Cerebellar cortex (tissue), 1 donor: ENCODE measurements at regions not wholly inside any gene's neighbourhood (a gene's known extent, or its start where the extent isn't known, plus 50 kb on each side); places are given as distances from the start of the nearest gene placed in this dataset.
A peak's percentile ranks its signal among the peaks of the same experiment; 100 is the strongest.
"Not testable (repeated sequence)": the region's sequence is repeated elsewhere in the genome, so short reads cannot be mapped to it uniquely, and the experiment has no call there.

Source experiments
- DNase-seq: peaks from one replicate; pipeline ENCODE4 v3.0.0-alpha.2; 2015; ENCODE audit warnings: low spot score

DNA sequence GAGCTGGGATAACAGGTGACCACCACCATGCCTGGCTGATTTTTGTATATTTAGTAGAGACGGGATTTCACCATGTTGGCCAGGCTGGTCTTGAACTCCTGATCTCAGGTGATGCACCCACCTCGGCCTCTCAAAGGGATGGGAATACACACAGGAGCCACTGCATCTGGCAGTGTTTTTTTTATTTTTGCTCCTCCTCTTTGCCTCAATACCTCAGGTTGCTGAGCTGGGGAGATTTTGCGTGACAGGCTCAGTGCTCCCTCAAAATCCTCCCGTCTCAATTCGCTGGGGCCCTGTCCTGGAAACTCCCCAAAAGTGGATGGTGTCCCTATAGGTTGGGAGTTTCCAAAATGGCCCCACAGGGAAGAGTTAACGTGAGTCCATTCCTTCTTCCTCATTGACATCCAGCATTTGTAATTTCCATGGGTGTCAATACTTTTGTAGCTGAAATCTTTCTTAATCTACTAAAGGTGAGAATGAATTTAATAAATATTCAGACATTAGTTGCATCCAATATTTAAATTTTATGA lies 71.8 kb downstream of the GGTLC2 start:
- DNase-seq = no peak

DNA sequence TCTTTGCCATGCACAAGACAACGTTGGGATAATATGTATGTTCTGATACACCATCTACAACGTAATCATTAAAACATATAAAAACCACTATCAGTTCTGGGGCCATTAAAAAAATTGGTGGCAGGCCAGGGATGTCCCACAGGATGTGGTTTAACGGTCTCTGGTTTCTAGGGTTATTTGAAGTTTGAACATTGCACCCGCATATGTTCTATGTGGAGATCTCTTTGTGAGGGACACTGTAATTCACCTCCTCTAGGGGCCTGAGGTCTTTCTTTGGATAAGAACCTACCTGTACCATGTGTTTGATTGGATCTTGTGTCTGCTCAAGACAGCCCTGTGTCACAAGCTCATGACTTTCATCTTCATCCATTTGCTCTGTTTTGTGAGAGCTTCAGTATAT lies 73.2 kb downstream of the GGTLC2 start:
- DNase-seq = no peak

DNA sequence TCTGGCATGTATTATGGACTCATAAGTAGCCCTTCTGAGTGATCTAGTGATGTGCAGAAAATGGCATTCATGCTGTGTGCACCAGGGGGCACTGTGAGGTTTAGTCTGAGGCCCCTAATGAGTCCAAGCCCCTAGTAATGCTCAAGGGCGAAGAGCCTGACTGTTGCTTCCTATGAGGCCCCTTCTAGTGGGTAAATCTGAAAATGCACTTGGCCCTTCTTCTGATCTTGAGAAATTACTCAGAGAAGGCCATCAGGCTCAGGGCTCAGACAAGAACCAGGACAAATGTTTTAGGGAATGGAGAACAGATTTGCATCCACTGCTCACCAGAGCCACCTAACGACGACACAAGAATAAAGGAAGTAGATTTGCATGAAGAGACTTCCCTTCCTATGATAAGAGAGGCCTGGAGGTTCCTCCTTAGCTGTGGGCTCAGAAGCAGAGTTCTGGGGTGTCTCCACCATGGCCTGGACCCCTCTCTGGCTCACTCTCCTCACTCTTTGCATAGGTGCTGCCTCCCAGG lies 75.8 kb downstream of the GGTLC2 start:
- DNase-seq = peak; percentile 55

DNA sequence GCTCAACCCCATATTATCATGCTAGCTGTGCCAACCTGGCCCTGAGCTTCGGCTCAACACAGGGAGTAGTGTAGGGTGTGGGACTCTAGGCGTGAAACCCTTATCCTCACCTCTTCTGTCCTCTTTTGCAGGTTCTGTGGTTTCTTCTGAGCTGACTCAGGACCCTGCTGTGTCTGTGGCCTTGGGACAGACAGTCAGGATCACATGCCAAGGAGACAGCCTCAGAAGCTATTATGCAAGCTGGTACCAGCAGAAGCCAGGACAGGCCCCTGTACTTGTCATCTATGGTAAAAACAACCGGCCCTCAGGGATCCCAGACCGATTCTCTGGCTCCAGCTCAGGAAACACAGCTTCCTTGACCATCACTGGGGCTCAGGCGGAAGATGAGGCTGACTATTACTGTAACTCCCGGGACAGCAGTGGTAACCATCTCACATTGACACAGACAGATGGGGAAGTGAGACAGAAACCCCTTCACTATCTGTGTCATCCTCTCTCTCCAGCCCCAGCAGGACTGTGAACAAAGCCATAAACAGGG lies 76.4 kb downstream of the GGTLC2 start:
- DNase-seq = peak; percentile 52

DNA sequence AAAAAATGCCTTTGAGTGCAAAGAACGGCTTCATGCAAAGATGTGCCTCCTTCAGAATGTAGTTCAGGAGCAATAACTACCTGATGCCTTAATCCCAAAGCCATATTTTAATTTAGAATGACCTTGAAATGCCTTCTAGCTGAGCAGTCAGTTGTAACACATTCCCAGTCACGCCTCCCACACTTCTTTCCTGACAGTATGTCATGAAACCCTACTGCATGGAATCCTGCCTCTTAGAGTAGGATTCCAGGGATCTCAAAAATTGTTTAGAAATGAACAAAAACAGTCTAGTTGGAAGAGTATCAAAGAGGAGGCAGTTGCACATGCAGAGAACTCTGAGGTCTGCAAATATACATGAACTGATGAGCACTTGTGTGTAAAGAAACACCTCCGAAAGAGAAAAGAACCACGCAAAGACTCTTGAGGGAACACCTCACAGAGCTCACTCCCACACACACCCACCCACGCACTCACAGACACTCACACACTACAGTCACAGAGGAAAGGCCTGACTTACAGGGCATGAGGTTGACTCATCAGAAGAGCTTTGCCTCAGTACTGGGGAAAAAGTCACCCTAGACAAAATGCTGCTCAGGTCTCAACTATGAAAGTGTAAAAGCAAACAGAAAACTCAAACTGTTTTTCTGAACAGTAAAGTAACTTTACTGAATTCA lies 77.4 kb downstream of the GGTLC2 start:
- DNase-seq = no peak

DNA sequence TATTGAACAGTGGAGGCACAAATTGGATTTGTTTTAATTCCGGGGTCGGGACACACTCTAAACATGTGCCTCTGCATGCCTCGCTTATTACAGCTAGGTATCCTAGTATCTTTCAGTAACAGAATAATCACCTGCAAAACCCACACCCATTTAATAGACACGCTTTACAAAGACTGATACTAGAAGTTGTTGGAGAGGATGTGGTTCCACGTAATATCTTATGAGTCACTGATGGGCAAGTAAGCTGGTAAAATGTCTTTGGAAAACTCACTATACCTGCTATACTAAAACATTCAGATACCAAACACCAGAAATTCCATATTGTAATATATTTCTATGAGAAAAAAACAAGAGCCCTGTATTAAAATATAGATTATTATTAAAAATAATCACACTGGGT lies 84.0 kb downstream of the GGTLC2 start:
- no peak for DNase-seq

DNA sequence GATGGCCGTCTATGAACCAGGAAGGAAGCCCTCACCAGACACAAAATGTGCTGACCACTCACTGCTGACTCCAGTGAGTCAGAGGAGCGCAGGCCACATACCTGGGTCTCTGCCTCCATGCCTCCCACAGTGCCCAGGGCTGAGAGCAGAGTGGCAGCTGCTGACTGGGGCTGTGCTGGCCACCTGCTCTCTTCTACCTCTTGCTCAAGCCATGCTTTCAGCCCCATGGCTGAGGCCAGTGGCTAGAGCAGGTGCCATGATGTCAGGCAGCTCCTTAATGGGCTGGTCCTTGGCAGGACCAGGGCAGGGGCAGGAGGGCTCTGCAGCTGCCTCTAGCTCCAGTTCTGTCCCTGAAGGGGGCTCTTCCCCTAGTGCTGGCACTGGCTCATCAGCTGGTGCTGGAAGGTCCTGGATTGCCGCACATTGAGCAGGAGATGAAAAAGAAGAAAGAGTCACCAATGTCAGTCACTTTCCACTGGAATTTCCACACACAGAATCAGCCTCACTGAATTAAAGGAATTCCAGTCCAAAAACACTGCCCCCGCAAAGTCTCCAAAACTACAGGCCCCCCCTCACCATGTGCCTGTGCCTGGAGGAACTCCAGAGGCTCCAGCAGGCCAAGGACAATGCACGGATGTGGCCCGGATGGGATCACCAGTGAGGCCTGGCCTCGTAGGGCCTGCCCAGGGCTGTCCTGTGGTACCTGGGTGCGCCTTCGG lies 86.4 kb downstream of the GGTLC2 start:
- no peak for DNase-seq

DNA sequence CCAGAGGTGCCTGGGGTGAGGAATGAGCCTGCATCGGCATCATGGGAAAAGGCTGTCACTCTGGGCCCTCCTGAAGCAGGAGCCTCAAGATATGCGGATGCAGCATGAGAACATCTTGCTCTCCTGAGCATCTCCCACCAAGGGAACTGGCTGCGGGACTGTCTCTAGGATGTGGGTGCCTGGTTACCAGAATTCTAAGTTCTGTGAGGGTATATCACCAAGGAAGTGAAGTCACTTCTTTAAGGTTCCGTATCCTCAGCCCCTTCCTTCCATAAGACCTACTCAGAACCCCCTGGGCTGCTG lies 86.9 kb downstream of the GGTLC2 start:
- no peak for DNase-seq

DNA sequence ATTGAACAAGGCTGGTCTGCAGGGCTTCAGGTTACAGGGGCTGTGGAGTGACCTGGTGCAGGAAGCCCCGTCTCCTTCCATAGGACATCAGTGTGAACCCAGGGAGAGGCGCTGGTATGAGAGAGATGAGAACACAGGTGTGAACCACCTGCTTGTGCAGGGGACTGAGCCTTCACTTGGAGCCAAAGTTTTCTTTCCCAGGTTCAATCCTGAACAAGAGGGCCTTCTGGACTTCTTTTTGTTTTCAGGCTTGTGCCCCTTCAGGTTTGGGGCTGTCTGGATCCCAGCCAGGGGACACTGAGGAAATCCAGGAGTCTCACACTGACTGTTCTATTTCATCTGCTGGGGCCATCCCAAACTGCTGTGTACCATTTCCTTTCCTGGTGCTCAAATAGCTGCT lies 88.6 kb downstream of the GGTLC2 start:
- DNase-seq = not testable (repeated sequence)

DNA sequence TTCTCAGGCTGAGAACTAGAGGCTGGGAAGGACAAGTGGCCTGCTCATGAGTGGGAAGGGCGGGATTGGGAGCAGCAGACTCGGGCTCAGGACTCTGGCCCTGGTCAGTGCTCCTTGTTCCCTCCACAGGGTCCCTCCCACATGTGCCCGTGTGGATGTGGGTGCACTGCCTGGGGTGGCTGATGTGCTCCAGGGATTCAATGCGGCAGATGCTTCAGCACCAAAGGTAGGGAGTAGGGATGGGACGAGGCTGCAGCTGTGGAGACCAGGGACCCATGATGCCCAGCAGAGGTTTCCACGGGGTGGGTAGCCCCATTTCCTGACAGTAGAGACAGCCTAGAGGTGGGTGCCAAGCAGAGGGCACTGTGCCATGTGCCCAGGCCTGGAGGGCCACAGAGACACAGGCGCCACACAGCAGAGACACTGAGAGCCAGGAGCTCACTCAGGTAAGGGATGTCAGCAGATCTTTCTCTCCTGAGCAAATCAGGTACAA lies 89.5 kb downstream of the GGTLC2 start:
- DNase-seq = no peak

DNA sequence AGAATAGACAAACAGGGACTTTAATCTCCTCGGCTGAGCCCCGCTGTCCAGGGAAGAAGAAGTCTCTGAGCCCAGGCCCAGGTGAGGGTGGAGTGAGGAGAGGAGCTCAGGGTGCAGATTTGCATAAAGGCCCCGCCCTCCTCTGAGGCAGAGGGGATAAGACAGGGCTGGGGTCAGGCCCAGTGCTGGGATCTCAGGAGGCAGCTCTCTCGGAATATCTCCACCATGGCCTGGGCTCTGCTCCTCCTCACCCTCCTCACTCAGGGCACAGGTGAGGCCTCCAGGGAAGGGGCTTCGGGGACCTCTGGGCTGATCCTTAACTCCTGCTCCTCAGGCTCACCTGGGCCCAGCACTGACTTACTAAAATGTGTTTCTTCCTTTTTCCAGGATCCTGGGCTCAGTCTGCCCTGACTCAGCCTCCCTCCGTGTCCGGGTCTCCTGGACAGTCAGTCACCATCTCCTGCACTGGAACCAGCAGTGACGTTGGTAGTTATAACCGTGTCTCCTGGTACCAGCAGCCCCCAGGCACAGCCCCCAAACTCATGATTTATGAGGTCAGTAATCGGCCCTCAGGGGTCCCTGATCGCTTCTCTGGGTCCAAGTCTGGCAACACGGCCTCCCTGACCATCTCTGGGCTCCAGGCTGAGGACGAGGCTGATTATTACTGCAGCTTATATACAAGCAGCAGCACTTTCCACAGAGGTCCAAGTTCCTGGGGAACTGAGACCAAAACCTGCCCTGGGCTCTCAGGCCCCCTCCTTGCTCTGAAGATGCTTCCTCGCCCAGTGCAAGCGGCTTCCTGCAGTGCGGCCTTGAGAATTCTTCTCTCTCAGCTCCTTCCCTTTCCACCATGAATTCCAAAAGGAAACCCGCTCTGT lies 90.2 kb downstream of the GGTLC2 start:
- DNase-seq = not testable (repeated sequence)

DNA sequence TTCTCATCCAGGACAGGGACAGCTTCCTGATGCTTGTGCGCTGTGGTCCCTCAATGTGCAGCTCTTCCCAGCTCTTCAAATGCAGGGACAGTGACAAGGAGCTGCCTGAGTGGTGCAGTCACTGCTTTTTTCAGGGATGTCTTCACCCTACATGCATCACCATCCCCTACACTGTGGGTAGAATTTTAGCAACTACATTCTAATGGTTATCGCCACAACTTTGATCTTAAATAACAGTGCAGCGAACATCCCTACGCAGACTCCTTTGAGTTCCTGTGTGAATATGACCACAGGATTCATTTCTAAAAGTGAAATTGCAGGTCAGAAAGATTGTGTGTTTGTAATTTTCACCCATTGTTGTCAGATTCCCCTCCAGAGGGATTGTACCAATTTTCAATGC lies 90.9 kb downstream of the GGTLC2 start:
- DNase-seq = not testable (repeated sequence)

DNA sequence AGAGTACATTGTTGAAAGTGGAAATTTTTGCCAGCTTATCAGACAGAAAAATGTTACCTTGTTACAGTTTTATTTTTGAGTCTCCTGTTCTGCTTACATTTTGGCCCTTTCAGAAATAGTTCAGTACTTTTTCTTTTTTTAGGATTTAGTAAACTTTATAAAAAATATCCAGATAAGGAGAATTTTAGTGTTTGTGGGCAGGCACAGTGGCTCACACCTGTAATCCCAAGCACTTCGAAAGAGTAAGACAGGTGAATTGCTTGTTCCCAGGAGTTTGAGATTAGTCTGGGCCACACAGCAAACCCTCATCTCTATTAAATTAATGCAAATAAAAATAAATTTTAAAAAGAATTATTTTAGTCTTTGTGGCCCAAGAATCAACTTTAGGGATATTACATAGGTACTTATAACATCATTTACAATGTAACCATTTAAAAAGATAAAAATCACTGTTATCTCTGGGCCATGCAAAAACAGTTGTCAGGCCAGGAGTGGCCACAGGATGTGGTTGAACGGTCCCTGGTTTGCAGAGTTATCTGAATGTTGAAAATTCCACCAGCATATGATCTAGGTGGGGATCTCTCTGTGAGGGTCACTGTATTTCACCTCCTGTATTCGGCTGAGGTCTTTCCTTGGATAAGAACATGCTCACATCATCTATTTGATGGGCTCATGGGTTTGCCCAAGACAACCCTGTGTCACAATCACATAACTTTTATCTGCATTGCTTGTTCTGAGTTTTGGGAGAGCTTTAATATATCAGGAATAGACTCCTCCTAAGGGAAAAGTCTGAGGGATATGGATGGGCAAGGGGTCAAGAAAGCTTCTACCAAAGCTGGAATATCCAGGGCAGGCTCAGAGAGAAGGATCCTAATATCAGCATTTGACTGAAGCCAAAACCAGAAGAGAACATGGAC lies 91.5 kb downstream of the GGTLC2 start:
- no peak for DNase-seq

DNA sequence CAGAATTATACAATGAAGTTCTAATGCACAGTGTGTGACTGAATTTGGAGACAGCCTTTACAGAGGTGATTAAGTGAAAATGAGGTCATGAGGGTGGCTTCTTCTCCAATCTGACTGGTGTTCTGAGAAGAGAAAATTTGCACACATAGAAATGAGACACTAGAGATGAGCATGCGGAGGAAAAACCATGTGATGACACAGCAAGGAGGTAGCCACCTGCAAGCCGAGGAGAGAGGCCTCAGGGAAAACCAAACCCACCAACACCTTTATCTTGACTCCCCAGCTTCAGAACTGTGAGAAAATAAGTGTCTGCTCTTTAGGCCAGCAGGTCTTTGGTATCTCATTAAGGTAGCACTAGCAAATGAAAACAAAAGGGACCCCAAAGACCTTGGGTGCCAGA lies 93.2 kb downstream of the GGTLC2 start:
- no peak for DNase-seq

DNA sequence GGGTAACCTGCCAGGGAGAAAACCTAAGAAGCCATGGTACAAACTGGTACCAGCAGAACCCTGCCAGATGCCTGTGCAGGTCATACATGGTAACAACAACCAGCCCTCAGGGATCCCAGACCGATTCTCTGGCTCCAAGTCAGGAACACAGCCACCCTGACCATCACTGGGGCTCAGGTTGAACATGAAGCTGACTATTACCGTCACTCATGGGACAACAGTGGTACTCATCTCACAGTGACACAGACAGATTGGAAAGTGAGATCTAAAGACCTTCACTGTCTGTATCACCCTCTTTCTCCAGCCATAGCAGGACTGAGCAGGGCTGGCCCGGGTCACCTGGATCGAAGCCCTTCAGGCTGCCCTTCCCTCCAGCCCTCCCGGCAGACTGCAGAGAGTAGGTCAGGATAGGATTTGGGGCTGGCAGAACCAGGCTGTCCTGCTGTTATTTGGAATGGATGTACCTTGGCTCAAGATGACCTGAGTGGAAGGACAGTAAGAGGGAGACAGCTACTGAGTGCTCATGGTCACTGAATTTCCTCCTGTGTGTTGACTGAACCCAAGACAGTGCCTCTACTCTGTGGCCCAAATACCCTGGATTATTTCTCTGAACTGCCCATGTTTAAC lies 94.7 kb downstream of the GGTLC2 start:
- DNase-seq = peak; percentile 79

DNA sequence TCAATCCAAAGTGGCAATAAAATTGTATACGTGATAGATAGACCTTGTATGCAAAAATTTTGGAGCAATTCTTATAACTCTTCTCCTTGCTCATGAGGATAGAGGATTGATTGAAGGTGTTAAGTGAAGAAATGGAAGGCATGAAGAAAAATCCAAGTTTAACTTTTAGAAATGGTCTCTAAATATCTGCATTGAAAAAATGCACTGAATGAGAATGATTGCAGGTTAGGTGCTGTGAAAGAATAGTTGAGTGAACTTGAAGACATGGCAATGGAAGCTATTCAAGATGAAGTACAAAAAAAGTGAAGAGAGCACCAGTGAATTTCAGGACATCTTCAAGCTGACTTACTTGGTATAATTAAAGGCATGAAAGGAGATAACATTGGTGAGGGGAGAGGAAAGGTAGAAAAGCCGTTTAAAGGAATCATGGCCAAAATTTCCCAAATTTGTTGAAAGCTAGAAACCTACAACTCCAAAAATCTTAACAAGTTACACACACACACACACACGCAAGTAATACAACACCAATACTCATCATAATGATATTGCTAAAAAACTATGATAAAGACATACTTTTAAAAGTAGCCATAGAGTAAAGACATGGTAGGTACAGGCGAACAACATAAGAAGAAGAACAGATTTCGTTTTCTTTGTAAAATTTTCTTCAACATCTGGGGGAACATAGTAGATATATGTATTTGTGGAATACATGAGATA lies 96.3 kb downstream of the GGTLC2 start:
- DNase-seq = no peak

DNA sequence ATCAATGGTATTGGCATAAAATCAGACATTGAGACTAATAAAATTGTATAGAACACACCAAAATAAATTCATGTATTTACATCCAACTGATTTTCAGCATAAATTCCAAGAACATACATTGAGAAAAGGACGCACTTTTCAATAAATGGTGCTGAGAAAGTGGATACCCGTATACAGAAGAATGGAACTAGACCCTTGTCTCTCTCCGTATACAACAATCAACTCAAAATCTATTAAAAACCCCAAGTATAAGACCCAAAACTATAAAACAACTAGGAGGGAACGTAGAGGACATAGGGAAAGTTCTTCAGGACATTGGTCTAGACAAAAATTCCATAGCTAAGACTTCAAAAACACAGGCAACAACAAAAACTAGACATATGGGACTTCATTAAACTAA lies 97.4 kb downstream of the GGTLC2 start:
- no peak for DNase-seq

DNA sequence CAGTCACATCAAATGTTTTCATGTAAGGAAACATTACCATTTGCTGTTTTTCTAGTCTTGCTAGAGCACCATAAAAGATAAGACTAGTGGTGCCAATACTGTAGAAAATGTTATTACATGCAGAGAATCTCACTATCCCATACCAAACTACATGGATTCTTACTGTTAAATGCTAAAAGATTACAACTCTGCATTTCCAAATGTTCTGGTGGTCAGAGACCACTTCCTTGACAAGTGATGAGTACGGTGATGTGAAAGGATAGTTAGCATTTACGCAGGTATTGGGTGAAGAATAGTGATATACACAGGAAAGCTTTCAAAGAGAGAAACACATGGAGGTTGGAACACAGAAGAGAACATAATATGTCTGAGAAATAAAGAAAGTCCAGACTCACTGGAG lies 98.2 kb downstream of the GGTLC2 start:
- no peak for DNase-seq

DNA sequence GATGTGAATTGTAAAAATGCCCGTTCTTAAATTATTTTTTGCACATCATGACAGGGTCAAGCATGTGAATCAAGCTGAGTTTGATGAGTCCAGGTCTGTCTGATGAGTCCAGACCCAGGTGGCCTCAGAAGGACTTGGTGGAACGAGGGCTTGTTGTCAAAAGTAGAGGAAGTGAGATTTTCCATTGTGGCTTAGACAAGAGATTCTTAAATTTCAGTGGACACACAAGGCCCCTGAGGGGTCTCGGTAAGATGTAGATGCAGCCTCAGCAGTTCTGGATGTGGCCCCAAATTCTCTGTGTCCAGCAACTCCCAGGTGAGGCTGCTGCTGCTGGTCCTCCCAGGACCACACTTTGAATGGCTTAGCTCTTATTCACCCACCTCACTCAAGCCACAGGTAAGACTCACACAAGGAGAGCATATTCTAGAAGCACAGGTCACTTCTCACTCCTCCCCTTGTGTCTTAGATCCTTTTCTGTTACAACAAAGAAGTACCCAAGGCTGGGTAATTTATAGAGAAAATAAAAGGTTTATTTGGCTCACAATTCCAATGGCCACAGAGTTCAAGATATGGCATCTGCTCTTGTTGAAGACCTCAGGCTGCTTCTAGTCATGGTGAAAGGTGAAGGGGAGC lies 98.8 kb downstream of the GGTLC2 start:
- no peak for DNase-seq
